Body of pancreas (tissue), 4 donors: ENCODE measurements at regions not wholly inside any gene's neighbourhood (a gene's known extent, or its start where the extent isn't known, plus 50 kb on each side); places are given as distances from the start of the nearest gene placed in this dataset.

Source experiments
- ATAC-seq: fragments of 150-250 bp; one replicate; pipeline ENCODE4 v1.9.1; 2016
- DNase-seq, 4 donors: peaks; one replicate each; pipeline ENCODE4 v3.0.0-alpha.2; 2019
- H3K27ac ChIP-seq, 4 donors: fragments of 200-600 bp; sonication (generic); 1 replicate in 3 of 4; 2 replicates in 1 of 4; pipeline versions ENCODE4 v1.5.1 to v1.6.1; 2016 to 2019; ENCODE audit warnings: mild to moderate bottlenecking in 1 of 4, mixed read lengths in 1 of 4, moderate library complexity in 1 of 4
- H3K27me3 ChIP-seq, 2 donors: fragments of 200-600 bp; sonication (generic); one replicate each; pipeline ENCODE4 v1.6.0; 2016; ENCODE audit warnings: mild to moderate bottlenecking in 1 of 2
- H3K36me3 ChIP-seq, 2 donors: fragments of 200-600 bp; sonication (generic); replicated peaks in 1 of 2; 2 replicates each; pipeline ENCODE4 v1.5.1; 2016; ENCODE audit warnings: low read depth in 2 of 2; ENCODE audit not compliant: insufficient read depth in 1 of 2
- H3K4me1 ChIP-seq: fragments of 200-600 bp; sonication (generic); one replicate; pipeline ENCODE4 v1.6.0; 2016
- H3K4me3 ChIP-seq, 2 donors: fragments of 200-600 bp; sonication (generic); 1 replicate in 1 of 2; 2 replicates in 1 of 2; pipeline ENCODE4 v1.5.1; 2016 to 2019
- H3K9me3 ChIP-seq, 3 donors: fragments of 200-600 bp; sonication (generic); 1 replicate in 2 of 3; 2 replicates in 1 of 3; pipeline ENCODE4 v1.5.1; 2016
- CTCF ChIP-seq, 7 experiments: fragments of 450-650 bp in 4 of 7; fragments of 200-600 bp in 3 of 7; sonication (generic) in 3 of 7; IDR thresholded peaks; one replicate each; pipeline ENCODE4 v1.5.1; 2016 to 2019; ENCODE audit warnings: antibody characterized with exemption in 7 of 7
- POLR2A ChIP-seq, 3 donors: fragments of 450-650 bp; IDR thresholded peaks; one replicate each; pipeline ENCODE4 v1.6.1; 2016; ENCODE audit warnings: antibody characterized with exemption in 3 of 3, mild to moderate bottlenecking in 2 of 3
- WGBS, 2 donors: methylation state at CpG; one replicate each; pipeline ENCODE4 v1.1.5; 2017; 5-methylcytosine and 5-hydroxymethylcytosine counted together
- intact Hi-C: fragments of 100-400 bp; cut with DNase I; formaldehyde crosslinking; loops from one replicate; pipeline ENCODE4 v1.15.1; 2023

GRCh38 chr14:53571641-53572328 lies 384.8 kb downstream of the BMP4 start:
- TF ChIP-seq CTCF (IDR thresholded peaks at IDR 0.05) (no peak), POLR2A (IDR thresholded peaks at IDR 0.05) (no peak)
- Histone ChIP-seq H3K27ac (no peak overlapping the region), H3K27me3 (no peaks in the 10 kb centered on the region), H3K4me1 (no peaks in the 10 kb centered on the region), H3K4me3 (no peak overlapping the region), H3K36me3 (no peaks in the 10 kb centered on the region), H3K9me3 (no peaks in the 10 kb centered on the region)
- intact Hi-C loops: no loop called here
- DNase-seq (no peak), ATAC-seq (no peak)
- WGBS, 2 donors: 35 to 58% methylated on average over 5 of the region's 5 CpGs

DNA sequence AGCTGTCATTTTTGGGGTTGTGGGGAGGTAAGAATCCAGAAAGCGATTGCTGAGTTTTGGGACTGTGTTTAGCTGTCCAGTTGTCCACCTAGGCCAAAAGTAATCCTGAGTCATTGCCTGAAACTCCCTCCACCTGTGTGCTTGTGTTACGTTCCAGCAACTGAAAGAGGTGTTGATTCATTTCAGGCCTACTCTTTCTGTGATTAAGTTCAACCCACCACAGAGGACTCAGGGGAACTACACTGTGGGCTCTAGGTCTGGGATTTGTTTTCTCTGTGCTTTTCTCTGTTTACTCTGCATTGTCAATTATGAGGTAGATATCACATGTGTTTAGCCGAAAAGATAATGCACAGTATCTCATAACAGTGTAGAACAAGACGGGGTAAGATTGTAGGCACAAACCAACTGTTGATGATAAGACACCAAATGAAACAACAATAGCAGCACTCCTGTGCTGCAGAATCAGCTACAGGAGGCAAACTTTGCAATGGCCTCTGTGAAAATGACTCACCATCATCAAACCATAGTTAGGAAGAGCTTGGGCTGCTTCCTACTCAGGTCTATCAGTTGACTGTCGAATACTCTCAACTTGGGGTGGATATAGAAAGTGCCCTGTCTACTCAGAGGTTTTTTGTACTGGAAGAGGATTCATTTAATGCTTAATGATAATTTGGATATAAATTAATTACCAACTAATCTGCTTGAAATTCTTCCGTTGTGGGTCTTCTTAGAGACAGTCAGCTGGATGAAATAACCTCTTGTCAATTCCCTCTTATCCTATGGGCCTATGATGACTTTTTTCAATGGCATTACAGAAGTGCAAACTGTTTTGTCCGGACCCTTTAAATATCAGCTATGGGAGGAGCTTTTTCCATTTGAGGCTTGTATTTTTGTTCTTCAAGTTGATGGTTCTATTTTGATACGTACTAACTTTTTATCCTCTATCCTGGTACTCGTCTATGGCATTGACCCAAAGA lies 385.9 kb downstream of the BMP4 start:
- no peak overlapping the region for H3K27ac ChIP-seq

GRCh38 chr14:53569446-53569845 lies 387.2 kb downstream of the BMP4 start:
- no peak for ATAC-seq

More for the DNA sequence above, 385.9 kb downstream of the BMP4 start:
- H3K9me3 ChIP-seq: no peaks in the 10 kb centered on the region
- intact Hi-C loops: no loop called here
- DNase-seq: no peak
- no peak overlapping the region for H3K4me3 ChIP-seq
- H3K4me1 ChIP-seq: no peaks in the 10 kb centered on the region
- WGBS, 2 donors: 72 to 74% methylated on average over 9 of the region's 9 CpGs
- H3K27me3 ChIP-seq: no peaks in the 10 kb centered on the region
- no peaks in the 10 kb centered on the region for H3K36me3 ChIP-seq
- ATAC-seq: no peak
- TF ChIP-seq CTCF (IDR thresholded peaks at IDR 0.05) (no peak), POLR2A (IDR thresholded peaks at IDR 0.05) (no peak)

DNA sequence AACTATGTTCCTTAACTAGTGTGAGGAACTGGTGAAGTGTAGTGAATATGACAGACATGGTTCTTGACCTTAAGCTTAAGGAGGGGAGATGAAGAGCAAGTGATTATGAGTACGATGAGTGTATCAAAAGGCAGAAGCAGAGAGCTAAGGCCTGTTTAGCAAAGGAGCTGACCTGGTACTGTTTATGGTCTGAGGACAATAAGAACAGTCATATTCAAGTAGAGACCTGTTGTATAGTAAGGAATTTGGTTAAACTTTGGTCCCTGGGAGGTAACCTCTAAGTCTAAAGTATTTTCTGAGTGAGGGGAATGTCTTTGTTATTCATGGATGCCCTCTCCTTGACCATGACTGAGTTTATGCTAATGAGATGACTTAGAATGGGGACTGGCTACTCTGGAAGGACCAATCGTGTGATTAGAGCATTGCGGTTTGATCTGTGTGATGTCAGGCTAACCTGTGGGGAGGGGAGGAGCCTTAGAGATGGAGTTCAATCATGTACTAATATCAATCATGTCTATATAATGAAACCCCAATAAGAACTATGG lies 389.3 kb downstream of the BMP4 start:
- no peak for TF ChIP-seq CTCF (IDR thresholded peaks at IDR 0.05)
- TF ChIP-seq POLR2A (IDR thresholded peaks at IDR 0.05): no peak
- Histone ChIP-seq H3K4me1 (no peaks in the 10 kb centered on the region), H3K36me3 (no peaks in the 10 kb centered on the region), H3K27me3 (no peaks in the 10 kb centered on the region), H3K9me3 (no peaks in the 10 kb centered on the region), H3K4me3 (no peak overlapping the region), H3K27ac (no peak overlapping the region)
- intact Hi-C loops: no loop called here
- WGBS, 2 donors: 79 to 85% methylated on average over 3 of the region's 3 CpGs
- DNase-seq (no peak), ATAC-seq (no peak)

More at GRCh38 chr14:53569446-53569845, 387.2 kb downstream of the BMP4 start:
- 43 to 53% methylated on average over 2 of the region's 2 CpGs for WGBS, 2 donors
- no peaks in the 10 kb centered on the region for H3K4me1 ChIP-seq
- intact Hi-C loops: no loop called here
- no peaks in the 10 kb centered on the region for H3K9me3 ChIP-seq
- no peaks in the 10 kb centered on the region for H3K27me3 ChIP-seq
- H3K27ac ChIP-seq: no peak overlapping the region
- no peaks in the 10 kb centered on the region for H3K36me3 ChIP-seq
- DNase-seq: no peak
- TF ChIP-seq CTCF (IDR thresholded peaks at IDR 0.05) (no peak), POLR2A (IDR thresholded peaks at IDR 0.05) (no peak)
- no peak overlapping the region for H3K4me3 ChIP-seq
